Renal cortical epithelial cell (primary cell): ENCODE measurements at regions not wholly inside any gene's neighbourhood (a gene's known extent, or its start where the extent isn't known, plus 50 kb on each side); places are given as distances from the start of the nearest gene placed in this dataset.

Experiments used
- DNase-seq: peaks from one replicate; pipeline ENCODE4 v3.0.0-alpha.2; 2011; ENCODE audit warnings: low read depth

DNA sequence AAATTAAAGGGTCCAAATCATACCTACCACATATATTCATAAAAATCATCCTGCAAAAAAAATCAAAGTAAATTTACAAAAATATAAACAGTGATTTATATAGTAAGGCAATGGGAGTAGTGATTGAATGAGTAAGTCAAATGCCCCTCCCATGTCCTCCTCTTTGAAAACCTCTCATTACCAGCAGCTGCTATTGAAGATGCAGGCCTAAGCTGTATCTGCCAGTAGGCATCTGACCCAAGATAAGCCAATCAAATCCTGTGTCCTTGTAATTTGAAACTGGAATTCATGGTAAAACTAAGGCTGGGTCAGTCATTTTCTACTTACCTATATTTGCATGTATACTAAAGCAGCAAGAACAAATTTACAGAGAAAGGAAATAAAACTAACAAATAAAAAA lies 60.4 kb upstream of the POU1F1 start:
- no peak for DNase-seq

DNA sequence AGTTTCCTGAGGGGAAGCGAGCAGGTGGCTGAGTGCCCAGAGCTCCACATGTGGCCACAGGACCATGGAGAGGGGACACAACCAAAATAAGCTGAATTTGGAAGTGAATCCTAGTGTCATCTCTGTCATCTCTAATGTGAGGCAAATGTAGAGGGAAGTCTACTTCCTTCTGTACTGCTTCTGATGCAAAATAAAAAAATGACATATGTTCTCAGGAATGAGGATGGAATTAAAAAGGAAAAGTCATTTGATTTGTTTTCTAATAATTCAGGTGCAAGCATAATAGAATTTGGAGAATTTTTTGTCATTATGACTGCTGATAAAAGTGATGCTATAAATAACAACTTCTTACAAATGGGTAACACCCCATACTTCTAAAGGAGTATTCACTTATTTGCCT lies 59.5 kb upstream of the POU1F1 start:
- DNase-seq: peak; percentile 7

DNA sequence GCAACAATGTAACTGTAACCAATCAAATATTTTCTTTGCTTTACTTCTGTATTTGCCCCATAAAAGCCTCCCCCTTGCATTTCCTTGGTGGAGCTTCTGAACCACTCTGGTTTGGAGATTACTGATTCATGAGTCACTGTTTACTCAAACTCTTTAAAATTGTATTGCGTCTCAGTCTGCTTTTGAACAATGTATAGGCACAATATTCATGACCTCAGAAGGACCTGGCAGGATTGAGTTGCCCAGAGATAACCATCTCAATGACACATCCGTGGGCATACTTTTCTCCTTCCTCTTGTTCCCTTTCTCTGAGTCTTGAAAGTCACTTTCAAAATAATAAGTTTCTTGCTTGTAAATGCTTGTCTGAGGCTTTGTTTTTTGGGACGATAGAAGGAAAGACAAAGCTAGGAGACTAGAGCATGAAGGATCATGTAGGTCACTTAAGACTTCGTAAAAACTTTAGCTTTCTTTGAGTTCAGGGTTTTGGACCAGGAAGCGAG lies 57.1 kb upstream of the POU1F1 start:
- peak; percentile 89 for DNase-seq

DNA sequence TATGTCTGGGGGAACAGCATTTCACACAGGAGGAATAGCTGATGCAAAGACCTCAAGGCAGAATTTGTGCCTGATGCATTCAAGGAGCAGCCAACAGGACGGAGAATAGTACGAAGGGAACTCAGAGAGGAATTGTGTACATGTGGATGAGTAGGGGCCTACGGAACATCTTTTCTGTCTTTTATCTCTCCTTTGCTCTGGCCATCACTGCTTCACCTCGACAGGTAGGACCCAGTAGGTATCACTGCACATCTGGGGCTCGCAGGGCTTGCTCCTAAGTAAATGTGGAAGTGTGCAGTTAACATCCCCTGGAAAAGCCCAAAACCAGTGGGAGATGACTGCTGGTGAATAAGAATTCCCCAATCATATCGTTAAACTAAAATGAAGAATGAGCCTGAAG lies 56.4 kb upstream of the POU1F1 start:
- no peak for DNase-seq

DNA sequence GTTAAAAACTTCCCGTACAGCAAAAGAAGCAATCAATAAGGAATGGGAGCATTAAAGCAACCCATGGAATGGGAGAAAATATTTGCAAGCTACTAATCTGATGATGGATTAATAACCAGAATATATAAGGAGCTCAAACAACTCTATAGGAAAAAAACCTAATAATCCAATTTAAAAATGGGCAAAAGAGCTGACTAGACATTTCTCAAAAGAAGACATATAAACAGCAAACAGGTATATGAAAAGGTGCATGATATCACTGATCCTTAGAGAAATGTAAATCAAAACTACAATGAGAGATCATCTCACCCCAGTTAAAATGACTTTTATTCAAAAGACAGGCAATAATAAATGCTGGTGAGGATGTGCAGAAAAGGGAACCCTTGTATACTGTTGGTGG lies 52.7 kb upstream of the POU1F1 start:
- no peak for DNase-seq
